SK-N-SH treated with all-trans-retinoic acid at 6 μM for 48 hours (cell line): ENCODE measurements at regions not wholly inside any gene's neighbourhood (a gene's known extent, or its start where the extent isn't known, plus 50 kb on each side); places are given as distances from the start of the nearest gene placed in this dataset.

Source experiments
- ATAC-seq: fragments of 200-7000 bp; cut with Tn5 transposase; 3 replicates; pipeline ENCODE4 v1.9.1; 2020; ENCODE audit warnings: mild to moderate bottlenecking, moderate library complexity
- ARNTL ChIP-seq: fragments of 450-650 bp; formaldehyde crosslinking; IDR thresholded peaks from 2 replicates; pipeline ENCODE4 v1.5.0; 2020; ENCODE audit warnings: low read depth, mild to moderate bottlenecking, moderate library complexity, borderline replicate concordance
- BACH2 ChIP-seq: fragments of 250-450 bp; sonication (Bioruptor Pico); IDR thresholded peaks from 2 replicates; pipeline ENCODE4 v1.9.0; 2021; ENCODE audit warnings: mild to moderate bottlenecking, borderline replicate concordance
- CREB5 ChIP-seq: fragments of 250-450 bp; sonication (Bioruptor Pico); IDR thresholded peaks from 2 replicates; pipeline ENCODE4 v1.5.1; 2020; ENCODE audit warnings: low read depth, mild to moderate bottlenecking, moderate library complexity
- CSDC2 ChIP-seq: fragments of 250-450 bp; sonication (Bioruptor Pico); IDR thresholded peaks from 2 replicates; pipeline ENCODE4 v1.5.0; 2020; ENCODE audit warnings: mild to moderate bottlenecking, moderate library complexity
- CSRNP3 ChIP-seq: fragments of 250-450 bp; sonication (Bioruptor Pico); IDR thresholded peaks from 2 replicates; pipeline ENCODE4 v1.5.1; 2021; ENCODE audit warnings: mild to moderate bottlenecking, moderate library complexity
- ESRRG ChIP-seq: fragments of 250-450 bp; sonication (Bioruptor Pico); IDR thresholded peaks from 2 replicates; pipeline ENCODE4 v1.6.1; 2021; ENCODE audit warnings: mild to moderate bottlenecking
- GLIS3 ChIP-seq: fragments of 250-450 bp; sonication (Bioruptor Pico); IDR thresholded peaks from 2 replicates; pipeline ENCODE4 v1.5.0; 2020; ENCODE audit warnings: mild to moderate bottlenecking, moderate library complexity
- ISL1 ChIP-seq: fragments of 250-450 bp; sonication (Bioruptor Pico); IDR thresholded peaks from 2 replicates; pipeline ENCODE4 v2.1.2; 2022; ENCODE audit warnings: mild to moderate bottlenecking, moderate library complexity
- OSR1 ChIP-seq: fragments of 250-450 bp; sonication (Bioruptor Pico); IDR thresholded peaks from 2 replicates; pipeline ENCODE4 v1.8.0; 2022; ENCODE audit warnings: moderate library complexity, mild to moderate bottlenecking, inconsistent platforms
- PATZ1 ChIP-seq: fragments of 250-450 bp; sonication (Bioruptor Pico); IDR thresholded peaks from 2 replicates; pipeline ENCODE4 v1.8.0; 2020; ENCODE audit warnings: mild to moderate bottlenecking, moderate library complexity, borderline replicate concordance
- PPARA ChIP-seq: fragments of 250-450 bp; sonication (Bioruptor Pico); IDR thresholded peaks from 2 replicates; pipeline ENCODE4 v1.5.0; 2020; ENCODE audit warnings: mild to moderate bottlenecking, borderline replicate concordance
- RARB ChIP-seq: fragments of 250-450 bp; sonication (Bioruptor Pico); IDR thresholded peaks from 2 replicates; pipeline ENCODE4 v1.8.0; 2021; ENCODE audit warnings: mild to moderate bottlenecking, moderate library complexity
- SNAI2 ChIP-seq: fragments of 250-450 bp; sonication (Bioruptor Pico); IDR thresholded peaks from 2 replicates; pipeline ENCODE4 v1.5.0; 2020; ENCODE audit warnings: mild to moderate bottlenecking, moderate library complexity
- TCF4 ChIP-seq: fragments of 250-450 bp; sonication (Bioruptor Pico); IDR thresholded peaks from 2 replicates; pipeline ENCODE4 v1.8.0; 2021; ENCODE audit warnings: mild to moderate bottlenecking, moderate library complexity, borderline replicate concordance
- TOX ChIP-seq: fragments of 250-450 bp; sonication (Bioruptor Pico); IDR thresholded peaks from 2 replicates; pipeline ENCODE4 v1.8.0; 2021; ENCODE audit warnings: mild to moderate bottlenecking, moderate library complexity, borderline replicate concordance
- TSHZ2 ChIP-seq: fragments of 250-450 bp; sonication (Bioruptor Pico); IDR thresholded peaks from 2 replicates; pipeline ENCODE4 v1.5.0; 2020; ENCODE audit warnings: mild to moderate bottlenecking, moderate library complexity
- ZC3H10 ChIP-seq: fragments of 250-450 bp; sonication (Bioruptor Pico); IDR thresholded peaks from 2 replicates; pipeline ENCODE4 v1.5.1; 2021; ENCODE audit warnings: mild to moderate bottlenecking, moderate library complexity
- ZFP3 ChIP-seq: fragments of 250-450 bp; sonication (Bioruptor Pico); IDR thresholded peaks from 2 replicates; pipeline ENCODE4 v1.5.0; 2020; ENCODE audit warnings: mild to moderate bottlenecking, moderate library complexity
- ZFP30 ChIP-seq: fragments of 450-650 bp; formaldehyde crosslinking; IDR thresholded peaks from 2 replicates; pipeline ENCODE4 v1.5.0; 2022; ENCODE audit warnings: mild to moderate bottlenecking, moderate library complexity
- ZNF565 ChIP-seq: fragments of 450-650 bp; formaldehyde crosslinking; conservative IDR thresholded peaks from 2 replicates; pipeline ENCODE4 v1.5.0; 2020; ENCODE audit warnings: low read depth, mild to moderate bottlenecking, moderate library complexity
- ZNF8 ChIP-seq: fragments of 450-650 bp; formaldehyde crosslinking; IDR thresholded peaks from 2 replicates; pipeline ENCODE4 v1.5.0; 2020; ENCODE audit warnings: mild to moderate bottlenecking, moderate library complexity

- TF ChIP-seq SNAI2 (CRISPR knock-in tag), result no peak
- no peak for TF ChIP-seq BACH2 (CRISPR knock-in tag)
- no peak for TF ChIP-seq ESRRG (CRISPR knock-in tag)
- TF ChIP-seq ZC3H10 (CRISPR knock-in tag), result no peak
- no peak for TF ChIP-seq ZFP30 (CRISPR knock-in tag)
- TF ChIP-seq TSHZ2, result no peak
- no peak for TF ChIP-seq ARNTL (CRISPR knock-in tag)
- TF ChIP-seq TOX (CRISPR knock-in tag), result no peak
- no peak for TF ChIP-seq RARB
- TF ChIP-seq TCF4, result no peak
These were observed 212.6 kb downstream of the THBS2 start (continued) for GRCh38 chr6:169041078-169041477.

GRCh38 chr6:169038691-169039090 lies 215.0 kb downstream of the THBS2 start:
- ATAC-seq, result no peak

More at GRCh38 chr6:169038691-169039090, 215.0 kb downstream of the THBS2 start:
- TF ChIP-seq ZFP3 (CRISPR knock-in tag) (no peak), ESRRG (CRISPR knock-in tag) (no peak), PPARA (CRISPR knock-in tag) (no peak), CSDC2 (CRISPR knock-in tag) (no peak), TSHZ2 (no peak), ISL1 (CRISPR knock-in tag) (no peak), TOX (CRISPR knock-in tag) (no peak), GLIS3 (no peak), RARB (no peak), SNAI2 (CRISPR knock-in tag) (no peak), OSR1 (CRISPR knock-in tag) (no peak), ARNTL (CRISPR knock-in tag) (no peak), ZNF565 (CRISPR knock-in tag) (no peak), CSRNP3 (CRISPR knock-in tag) (no peak), CREB5 (CRISPR knock-in tag) (no peak), ZC3H10 (CRISPR knock-in tag) (no peak), PATZ1 (no peak), ZFP30 (CRISPR knock-in tag) (no peak), ZNF8 (no peak)
